ENCODE measurements at regions not wholly inside any gene's neighbourhood (a gene's known extent, or its start where the extent isn't known, plus 50 kb on each side); places are given as distances from the start of the nearest gene placed in this dataset.

GRCh38 chr4:136768213-136768924, 763.9 kb downstream of the PCDH18 start:
- no peak for DNase-seq
- H3K36me3 ChIP-seq, result no peaks in the 10 kb centered on the region
- no peaks in the 10 kb centered on the region for H3K9me3 ChIP-seq
- no peak for TF ChIP-seq POLR2A (IDR thresholded peaks at IDR 0.05)
- no peak for ATAC-seq
- intact Hi-C loops (cut with DNase I), result no loop called here
- no peak overlapping the region for H3K27ac ChIP-seq
- H3K27me3 ChIP-seq, result no peaks in the 10 kb centered on the region
- WGBS (ENCODE audit: insufficient coverage, low coverage, low lambda C conversion rate, missing lambda C conversion rate), result 48% methylated on average over 3 of the region's 3 CpGs
- no peak overlapping the region for H3K4me3 ChIP-seq
- H3K4me1 ChIP-seq, result no peaks in the 10 kb centered on the region

GRCh38 chr4:136763919-136764318, 768.4 kb downstream of the PCDH18 start:
- TF ChIP-seq, protein P1, sequence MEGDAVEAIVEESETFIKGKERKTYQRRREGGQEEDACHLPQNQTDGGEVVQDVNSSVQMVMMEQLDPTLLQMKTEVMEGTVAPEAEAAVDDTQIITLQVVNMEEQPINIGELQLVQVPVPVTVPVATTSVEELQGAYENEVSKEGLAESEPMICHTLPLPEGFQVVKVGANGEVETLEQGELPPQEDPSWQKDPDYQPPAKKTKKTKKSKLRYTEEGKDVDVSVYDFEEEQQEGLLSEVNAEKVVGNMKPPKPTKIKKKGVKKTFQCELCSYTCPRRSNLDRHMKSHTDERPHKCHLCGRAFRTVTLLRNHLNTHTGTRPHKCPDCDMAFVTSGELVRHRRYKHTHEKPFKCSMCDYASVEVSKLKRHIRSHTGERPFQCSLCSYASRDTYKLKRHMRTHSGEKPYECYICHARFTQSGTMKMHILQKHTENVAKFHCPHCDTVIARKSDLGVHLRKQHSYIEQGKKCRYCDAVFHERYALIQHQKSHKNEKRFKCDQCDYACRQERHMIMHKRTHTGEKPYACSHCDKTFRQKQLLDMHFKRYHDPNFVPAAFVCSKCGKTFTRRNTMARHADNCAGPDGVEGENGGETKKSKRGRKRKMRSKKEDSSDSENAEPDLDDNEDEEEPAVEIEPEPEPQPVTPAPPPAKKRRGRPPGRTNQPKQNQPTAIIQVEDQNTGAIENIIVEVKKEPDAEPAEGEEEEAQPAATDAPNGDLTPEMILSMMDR (IDR thresholded peaks at IDR 0.05), result no peak
- intact Hi-C loops (cut with DNase I), result no loop called here
- Histone ChIP-seq H3K4me1 (no peaks in the 10 kb centered on the region), H3K27ac (no peak overlapping the region), H3K9me3 (no peaks in the 10 kb centered on the region), H3K4me3 (no peak overlapping the region), H3K36me3 (no peaks in the 10 kb centered on the region), H3K27me3 (no peaks in the 10 kb centered on the region)
- 16% methylated on average over 3 of the region's 3 CpGs for WGBS (ENCODE audit: insufficient coverage, low coverage, low lambda C conversion rate, missing lambda C conversion rate)
- ATAC-seq, result no peak
- no peak for DNase-seq

DNA sequence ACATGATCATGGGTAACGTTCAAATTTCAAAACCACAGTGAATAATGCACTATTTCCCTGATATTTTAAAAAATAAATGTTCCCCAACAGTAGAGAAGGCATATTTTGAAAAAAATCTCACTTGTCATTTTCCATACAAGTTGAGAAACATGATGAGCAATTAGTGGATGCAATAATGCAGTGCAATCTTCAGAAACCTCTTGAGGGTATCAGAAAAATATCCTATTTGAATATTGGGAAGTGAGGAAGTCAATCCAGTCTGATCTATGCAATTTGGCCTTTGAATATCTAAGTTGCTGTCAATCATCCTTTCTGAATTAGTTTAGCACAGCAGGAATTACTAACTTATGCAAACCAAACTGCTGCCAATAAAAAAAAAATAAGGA, 776.8 kb downstream of the PCDH18 start:
- Histone ChIP-seq H3K9me3 (no peaks in the 10 kb centered on the region), H3K4me3 (no peak overlapping the region), H3K36me3 (no peaks in the 10 kb centered on the region), H3K4me1 (no peaks in the 10 kb centered on the region), H3K27ac (no peak overlapping the region), H3K27me3 (no peaks in the 10 kb centered on the region)
- ATAC-seq (no peak), DNase-seq (no peak)
- TF ChIP-seq, protein P1 (IDR thresholded peaks at IDR 0.05), result no peak
- TF ChIP-seq POLR2A (IDR thresholded peaks at IDR 0.05), result no peak
- intact Hi-C loops (cut with DNase I), result no loop called here
- 0% methylated on average over 1 of the region's 1 CpG for WGBS (ENCODE audit: insufficient coverage, low coverage, low lambda C conversion rate, missing lambda C conversion rate)

DNA sequence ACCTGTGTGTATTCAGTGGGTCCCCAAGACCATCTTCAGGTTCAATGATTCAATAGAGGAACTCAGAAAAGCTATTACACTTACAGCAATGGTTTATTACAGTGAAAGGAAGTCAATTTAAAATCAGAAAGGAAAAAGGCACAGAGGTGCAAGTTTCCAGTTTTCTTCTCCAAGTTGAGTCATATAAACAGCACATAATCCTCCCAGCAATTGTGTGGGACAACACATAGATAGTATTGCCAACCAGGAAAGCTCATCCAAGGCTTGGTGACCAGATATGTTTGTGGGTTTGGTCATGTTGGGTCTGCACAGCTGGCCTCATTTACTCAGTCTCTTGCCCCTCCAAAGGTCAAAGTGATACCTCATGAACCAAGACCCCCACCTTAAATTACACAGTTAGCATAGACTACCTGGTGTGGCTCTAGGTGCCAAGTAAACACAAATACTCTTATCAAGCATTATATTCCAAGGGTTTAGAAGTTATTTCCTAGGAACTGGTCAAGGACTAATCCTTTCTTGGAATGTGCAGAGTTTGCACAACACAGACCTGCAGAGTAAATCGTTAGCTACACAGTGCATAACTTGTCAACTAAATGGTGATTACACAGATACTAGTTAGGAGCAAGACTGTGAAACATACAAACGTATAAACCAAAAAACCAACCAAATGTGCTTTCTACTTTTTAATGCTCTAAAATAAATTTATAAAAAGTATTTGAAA, 777.3 kb downstream of the PCDH18 start:
- TF ChIP-seq POLR2A (IDR thresholded peaks at IDR 0.05), result no peak
- TF ChIP-seq, protein P1 (IDR thresholded peaks at IDR 0.05), result no peak
- Histone ChIP-seq H3K4me1 (no peaks in the 10 kb centered on the region), H3K27ac (no peak overlapping the region), H3K36me3 (no peaks in the 10 kb centered on the region), H3K4me3 (no peak overlapping the region), H3K27me3 (no peaks in the 10 kb centered on the region), H3K9me3 (no peaks in the 10 kb centered on the region)
- intact Hi-C loops (cut with DNase I), result no loop called here
- ATAC-seq (no peak), DNase-seq (no peak)
- 14% methylated on average over 2 of the region's 2 CpGs for WGBS (ENCODE audit: insufficient coverage, low coverage, low lambda C conversion rate, missing lambda C conversion rate)

DNA sequence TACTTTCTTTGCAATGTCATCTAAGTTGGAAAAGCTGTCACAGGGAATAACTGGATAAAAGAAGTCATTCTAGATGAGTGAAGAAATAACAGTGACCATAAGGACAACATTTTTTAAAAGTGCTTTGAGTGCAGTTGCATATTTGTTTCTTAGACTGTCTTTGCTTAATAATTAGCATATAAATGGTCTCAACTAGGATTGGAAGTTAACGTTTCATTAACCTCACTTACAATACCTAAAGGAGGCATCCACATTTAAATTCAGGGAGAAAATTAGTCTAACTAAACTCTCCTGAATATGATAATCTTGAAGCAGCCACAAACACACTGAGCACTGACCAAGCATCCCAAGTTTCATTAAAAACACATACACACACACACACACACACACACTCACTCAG, 780.7 kb downstream of the PCDH18 start:
- 40% methylated on average over 1 of the region's 1 CpG for whole genome bisulfite sequencing (ENCODE audit: insufficient coverage, low coverage, low lambda C conversion rate, missing lambda C conversion rate)
- no peak for DNase-seq
- no peak overlapping the region for H3K27ac ChIP-seq
- TF ChIP-seq, protein P1 (IDR thresholded peaks at IDR 0.05), result no peak
- no peak for TF ChIP-seq POLR2A (IDR thresholded peaks at IDR 0.05)
- intact Hi-C loops (cut with DNase I), result no loop called here
- no peak for ATAC-seq
- H3K9me3 ChIP-seq, result no peaks in the 10 kb centered on the region
- no peaks in the 10 kb centered on the region for H3K27me3 ChIP-seq
- no peaks in the 10 kb centered on the region for H3K4me1 ChIP-seq
- H3K4me3 ChIP-seq, result no peak overlapping the region
- H3K36me3 ChIP-seq, result no peaks in the 10 kb centered on the region
